ENCODE measurements at regions not wholly inside any gene's neighbourhood (a gene's known extent, or its start where the extent isn't known, plus 50 kb on each side); places are given as distances from the start of the nearest gene placed in this dataset.

DNA sequence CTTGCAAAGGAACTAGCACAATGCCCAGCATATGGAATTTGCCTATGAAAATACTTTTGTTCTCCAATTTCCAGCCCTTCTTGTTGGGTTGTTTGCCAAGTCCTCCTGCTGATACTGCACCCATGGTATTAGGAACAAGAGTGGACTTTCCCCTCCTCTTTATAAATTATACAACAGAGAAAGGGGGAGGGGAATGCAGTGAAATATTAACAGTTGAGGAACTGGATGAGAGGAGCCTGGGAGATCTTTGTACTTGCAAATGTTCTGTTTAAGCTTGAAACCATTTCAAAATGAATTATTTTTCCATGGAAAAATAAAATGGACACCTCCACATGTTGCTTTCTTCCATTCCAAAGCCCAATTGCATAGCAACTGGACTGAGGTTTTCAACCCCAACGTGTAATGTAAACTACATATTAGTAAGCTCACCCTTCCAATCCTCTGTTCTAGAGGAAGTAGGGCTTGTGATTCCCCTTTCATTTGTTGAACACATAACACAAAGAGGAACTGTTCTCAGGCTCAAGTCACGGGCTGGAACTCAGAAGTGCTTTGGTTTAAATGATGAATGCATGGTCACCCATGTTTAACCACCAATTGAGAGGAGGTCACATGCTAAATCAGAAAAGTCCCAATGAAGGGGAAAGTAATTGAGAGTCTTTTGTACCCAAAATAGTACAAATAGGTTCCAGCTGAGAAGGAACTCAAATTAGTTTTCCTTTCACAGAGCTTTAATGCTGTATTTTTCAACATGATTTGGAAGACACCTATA, 66.2 kb upstream of the ZC3H12C start:
- ATAC-seq (peak; percentile 75), DNase-seq (ENCODE audit: low spot score) (no peak)
- intact Hi-C loops (cut with DNase I): no loop called here

DNA sequence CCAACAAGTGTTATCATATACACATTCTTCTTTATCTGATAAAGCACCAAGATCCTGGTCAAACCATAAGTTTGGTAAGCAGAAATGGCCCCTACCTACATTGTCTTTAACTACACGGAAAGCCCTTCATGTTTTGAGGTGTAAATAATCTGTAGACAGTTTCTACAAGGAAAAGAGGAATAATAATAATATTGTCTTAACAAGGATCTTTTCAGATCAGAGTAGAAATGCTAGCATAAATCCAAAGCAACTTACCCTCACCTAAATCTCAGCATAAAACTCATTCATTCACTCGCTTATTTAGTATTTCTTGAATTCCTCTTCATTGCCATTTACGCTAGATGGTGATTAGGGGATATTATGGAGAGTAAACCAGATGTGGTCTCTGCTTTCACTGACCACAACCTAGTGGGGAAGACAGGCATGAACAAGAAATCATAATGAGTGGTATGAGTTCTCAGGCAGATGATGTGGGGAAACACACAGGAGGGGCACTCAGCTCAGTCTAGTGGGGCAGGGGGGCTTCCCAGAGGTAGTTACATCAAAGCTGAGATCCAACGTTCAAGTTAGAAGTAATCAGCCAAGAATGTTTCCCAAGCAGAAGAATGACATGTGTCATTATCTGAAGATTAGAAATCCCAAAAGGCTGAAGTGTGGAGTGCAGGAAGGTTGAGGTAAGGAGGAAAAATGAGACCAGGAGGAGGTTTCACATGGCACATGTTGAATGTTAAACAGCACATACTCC, 65.4 kb upstream of the ZC3H12C start:
- DNase-seq (ENCODE audit: low spot score) (no peak), ATAC-seq (no peak)
- intact Hi-C loops (cut with DNase I): no loop called here

GRCh38 chr11:110028921-110029320, 64.3 kb upstream of the ZC3H12C start:
- DNase-seq (ENCODE audit: low spot score) (no peak), ATAC-seq (no peak)
- intact Hi-C loops (cut with DNase I): no loop called here

DNA sequence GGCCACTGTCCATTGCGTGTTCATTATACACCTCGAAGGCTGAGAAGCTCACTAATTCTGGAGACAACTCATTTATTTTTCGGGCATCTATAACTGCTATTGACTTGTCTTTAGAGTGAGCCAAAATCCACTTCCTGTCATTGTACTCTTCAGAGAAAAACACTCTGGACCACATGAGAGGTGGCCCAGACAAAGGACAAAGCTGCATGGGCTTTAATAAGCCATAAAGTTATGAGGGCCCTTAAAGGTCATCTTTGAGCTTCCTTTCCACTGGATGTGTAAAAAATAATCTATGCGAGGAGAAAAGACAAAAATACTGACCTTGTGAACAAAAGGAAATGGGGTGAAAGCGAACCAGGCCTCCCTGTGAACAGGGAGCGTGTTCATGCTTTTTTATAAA, 63.5 kb upstream of the ZC3H12C start:
- no peak for ATAC-seq
- DNase-seq (ENCODE audit: low spot score): no peak
- intact Hi-C loops (cut with DNase I): no loop called here

DNA sequence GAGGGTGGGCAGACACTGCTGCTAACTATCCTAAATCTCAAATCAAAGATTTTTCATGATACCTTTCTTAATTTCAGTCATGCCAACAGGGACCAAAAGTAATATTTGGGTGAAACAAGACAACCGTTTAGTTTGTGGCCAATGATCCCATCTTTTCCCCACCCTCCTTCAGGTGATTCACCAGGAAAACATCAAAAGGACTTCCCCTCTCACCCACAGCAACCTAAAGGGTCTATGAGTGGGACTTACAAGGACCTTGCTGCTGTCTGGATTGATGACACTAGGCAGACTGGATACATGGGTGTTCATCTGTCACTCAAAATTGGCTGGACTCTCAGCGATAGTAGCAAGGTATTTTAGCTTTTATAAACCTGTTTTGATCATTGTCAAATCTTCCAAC, 62.0 kb upstream of the ZC3H12C start:
- intact Hi-C loops (cut with DNase I): no loop called here
- DNase-seq (ENCODE audit: low spot score) (no peak), ATAC-seq (no peak)

DNA sequence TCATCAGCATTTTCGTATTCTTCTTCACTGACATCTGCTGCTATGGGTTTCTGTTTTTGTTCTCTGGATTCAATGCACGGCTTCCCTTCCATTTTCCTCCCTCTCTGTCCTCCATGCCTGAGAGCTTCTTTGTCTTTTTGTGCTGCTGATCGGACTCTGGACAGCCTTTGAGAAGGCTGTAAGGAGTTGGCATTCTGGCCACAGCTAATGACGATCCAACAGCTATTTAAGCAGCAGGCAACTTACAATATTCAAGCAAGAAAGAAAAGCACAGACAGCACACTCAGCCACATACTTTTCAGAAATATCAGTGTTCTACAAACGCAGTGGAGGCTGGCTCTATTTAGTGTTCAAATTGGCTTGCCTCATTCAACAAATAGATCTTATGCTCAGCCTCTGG, 60.9 kb upstream of the ZC3H12C start:
- DNase-seq (ENCODE audit: low spot score) (no peak), ATAC-seq (no peak)
- intact Hi-C loops (cut with DNase I): loop anchor here (2.0 kb wide), 1 partner anchor 15 kb away; no protein-coding TSS in a partner anchor

- DNase-seq (ENCODE audit: low spot score): no peak
- no peak for ATAC-seq
- intact Hi-C loops (cut with DNase I): loop anchor here (2.0 kb wide), 1 partner anchor 14 kb away; no protein-coding TSS in a partner anchor
These were observed 60.1 kb upstream of the ZC3H12C start for GRCh38 chr11:110032957-110033570.

DNA sequence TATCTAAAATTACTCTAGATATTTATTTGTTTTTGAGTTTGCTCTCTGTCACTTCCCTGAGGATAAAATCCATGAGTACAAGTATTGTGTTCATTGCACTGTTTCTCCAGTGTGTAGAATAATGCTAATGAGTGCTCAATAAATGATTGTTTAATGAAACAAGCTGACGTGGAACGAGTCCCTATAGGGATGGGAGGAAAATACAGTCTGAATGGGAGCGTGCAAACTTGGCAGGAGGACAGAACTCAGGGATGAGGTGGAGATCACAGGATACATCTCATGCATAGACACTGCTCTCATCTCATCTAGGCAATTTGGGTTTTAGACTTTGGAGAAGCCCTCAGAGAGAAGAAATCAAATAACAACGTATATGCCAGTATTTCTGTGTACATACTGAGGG, 58.4 kb upstream of the ZC3H12C start:
- DNase-seq (ENCODE audit: low spot score): no peak
- no peak for ATAC-seq
- intact Hi-C loops (cut with DNase I): no loop called here

- intact Hi-C loops (cut with DNase I): no loop called here
- DNase-seq (ENCODE audit: low spot score) (no peak), ATAC-seq (no peak)
These were observed 57.8 kb upstream of the ZC3H12C start for GRCh38 chr11:110035357-110035756.

DNA sequence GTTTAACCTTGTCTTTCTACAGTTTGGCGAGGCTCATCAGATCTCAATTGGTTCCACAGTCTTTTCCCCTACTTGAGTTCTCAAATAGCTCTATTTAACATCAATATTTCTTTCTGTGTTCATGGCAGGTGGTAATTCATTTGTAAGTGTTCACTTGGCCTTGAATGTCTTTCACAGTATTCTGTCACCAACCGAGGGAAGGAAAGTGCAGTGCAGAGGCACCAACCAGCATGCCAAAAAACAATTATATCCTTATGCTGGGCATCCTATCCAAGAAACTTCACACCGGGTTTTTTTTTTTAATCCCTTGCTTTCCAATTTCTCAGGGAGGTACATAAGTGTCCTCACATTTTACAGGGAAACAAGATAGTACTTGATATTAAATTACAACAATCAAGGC, 55.0 kb upstream of the ZC3H12C start:
- DNase-seq (ENCODE audit: low spot score): no peak
- intact Hi-C loops (cut with DNase I): no loop called here

More for the DNA sequence above, 55.0 kb upstream of the ZC3H12C start:
- no peak for ATAC-seq
